GM12878 (cell line): ENCODE measurements at regions not wholly inside any gene's neighbourhood (a gene's known extent, or its start where the extent isn't known, plus 50 kb on each side); places are given as distances from the start of the nearest gene placed in this dataset.

Source experiments
- ATAC-seq: fragments of 200-7000 bp; cut with Tn5 transposase; 3 replicates; pipeline ENCODE4 v1.9.1; 2020; ENCODE audit warnings: mild to moderate bottlenecking, moderate library complexity
- BruUV-seq: library from RNA; stranded (reverse); fragments of 400-500 nt; replicated peaks from 2 replicates; lab custom pipeline; 2021; lab: Mats Ljungman, UMichigan
- CTCF ChIA-PET: fragments of 300-600 bp; sonication (Branson Sonifier 250); formaldehyde crosslinking; extraction: SDS; loops from one replicate; lab custom pipeline; 2021; ENCODE audit warnings: inconsistent platforms; lab: Yijun Ruan, JAX
- POLR2A ChIA-PET: fragments of 350-600 bp; formaldehyde crosslinking; extraction: SDS; loops from one replicate; lab custom pipeline; 2021; ENCODE audit warnings: inconsistent platforms; lab: Charles Lee
- RAD21 ChIA-PET: fragments of 300-600 bp; sonication (Branson Sonifier 250); formaldehyde crosslinking; loops from one replicate; lab custom pipeline; 2023; ENCODE audit warnings: antibody characterized with exemption; ENCODE audit not compliant: unreplicated experiment; lab: Charles Lee
- SMC1A ChIA-PET: fragments of 300-600 bp; sonication (Branson Sonifier 250); formaldehyde crosslinking; loops from one replicate; lab custom pipeline; 2023; ENCODE audit not compliant: unreplicated experiment, uncharacterized antibody; lab: Charles Lee
- DNase-seq: peaks from one replicate; pipeline ENCODE4 v3.0.0-alpha.2; 2011; ENCODE audit warnings: low read depth, low spot score
- FAIRE-seq: peaks from 3 replicates; lab custom pipeline; 2011; peaks lifted over from hg19 to GRCh38; lab: Jason Lieb, UNC
- H2AFZ ChIP-seq: 2 replicates; pipeline ENCODE4 v1.6.0; 2011; ENCODE audit warnings: low read depth, low read length, control low read depth; ENCODE audit not compliant: control insufficient read depth
- H3K27ac ChIP-seq: 2 replicates; pipeline ENCODE4 v1.5.1; 2011; ENCODE audit warnings: control low read depth; ENCODE audit not compliant: control insufficient read depth, insufficient read depth
- H3K27me3 ChIP-seq, 2 experiments: replicated peaks in 1 of 2; 2 replicates each; pipeline versions ENCODE4 v1.6.0 to v1.6.1; 2011; ENCODE audit warnings: low read length in 1 of 2; ENCODE audit not compliant: control insufficient read depth in 2 of 2, insufficient read depth in 2 of 2
- H3K36me3 ChIP-seq, 2 experiments: 2 replicates each; pipeline ENCODE4 v1.5.1; 2011; ENCODE audit warnings: low read length in 1 of 2; ENCODE audit not compliant: control insufficient read depth in 2 of 2, insufficient read depth in 2 of 2
- H3K4me1 ChIP-seq: 2 replicates; pipeline ENCODE4 v1.6.1; 2011; ENCODE audit warnings: mild to moderate bottlenecking, low read length, moderate library complexity, mixed read lengths; ENCODE audit not compliant: control insufficient read depth, insufficient read depth
- H3K4me2 ChIP-seq: 2 replicates; pipeline ENCODE4 v1.6.0; 2011; ENCODE audit warnings: control low read depth; ENCODE audit not compliant: control insufficient read depth, insufficient read depth
- H3K4me3 ChIP-seq: fragments of 200-600 bp; sonication (generic); 2 replicates; pipeline ENCODE4 v1.5.1; 2016
- H3K79me2 ChIP-seq: 2 replicates; pipeline ENCODE4 v1.6.0; 2011; ENCODE audit warnings: low read length; ENCODE audit not compliant: control insufficient read depth, insufficient read depth
- H3K9ac ChIP-seq: 2 replicates; pipeline ENCODE4 v1.8.0; 2011; ENCODE audit warnings: low read length, control low read depth, mixed read lengths; ENCODE audit not compliant: control insufficient read depth, insufficient read depth
- H3K9me3 ChIP-seq: replicated peaks from 3 replicates; pipeline ENCODE4 v1.5.1; 2011; ENCODE audit warnings: mild to moderate bottlenecking, low read length; ENCODE audit not compliant: control insufficient read depth, insufficient read depth
- H4K20me1 ChIP-seq: 2 replicates; pipeline ENCODE4 v1.6.0; 2011; ENCODE audit not compliant: control insufficient read depth, insufficient read depth
- ATF2 ChIP-seq: IDR thresholded peaks from 2 replicates; pipeline ENCODE4 v1.6.1; 2012; ENCODE audit warnings: low read length, inconsistent platforms
- CEBPB ChIP-seq, 2 experiments: fragments of 150-350 bp in 1 of 2; IDR thresholded peaks; 2 replicates each; pipeline ENCODE4 v1.6.1; 2012 to 2014; ENCODE audit warnings: low read depth in 2 of 2, low read length in 2 of 2, borderline replicate concordance in 1 of 2, inconsistent platforms in 1 of 2
- CEBPZ ChIP-seq: fragments of 150-350 bp; IDR thresholded peaks from 2 replicates; pipeline ENCODE4 v1.6.1; 2016; ENCODE audit warnings: low read depth, low read length
- GABPA ChIP-seq: IDR thresholded peaks from 2 replicates; pipeline ENCODE4 v1.6.1; 2014; ENCODE audit warnings: antibody characterized with exemption, low read depth, mild to moderate bottlenecking, inconsistent platforms
- HDGF ChIP-seq: fragments of 450-650 bp; IDR thresholded peaks from 2 replicates; pipeline ENCODE4 v1.6.1; 2016; ENCODE audit warnings: antibody characterized with exemption
- HSF1 ChIP-seq: fragments of 150-350 bp; IDR thresholded peaks from 2 replicates; pipeline ENCODE4 v1.6.1; 2014; ENCODE audit warnings: mild to moderate bottlenecking, low read depth, low read length
- MTA2 ChIP-seq: fragments of 450-650 bp; IDR thresholded peaks from 2 replicates; pipeline ENCODE4 v1.6.1; 2016; ENCODE audit warnings: low read depth, mild to moderate bottlenecking, moderate library complexity
- MTA3 ChIP-seq: IDR thresholded peaks from 2 replicates; pipeline ENCODE4 v1.6.1; 2012; ENCODE audit warnings: low read length, inconsistent platforms, borderline replicate concordance
- MYB ChIP-seq: fragments of 150-350 bp; IDR thresholded peaks from 2 replicates; pipeline ENCODE4 v1.6.1; 2014; ENCODE audit warnings: mild to moderate bottlenecking, low read depth, low read length, borderline replicate concordance
- RCOR1 ChIP-seq: conservative IDR thresholded peaks from 2 replicates; pipeline ENCODE4 v1.6.1; 2012; ENCODE audit warnings: low read depth, low read length, improper control_type of control experiment
- RFX5 ChIP-seq: IDR thresholded peaks from 2 replicates; pipeline ENCODE4 v1.6.1; 2011; ENCODE audit warnings: low read depth, low read length, improper control_type of control experiment
- RUNX3 ChIP-seq: IDR thresholded peaks from 2 replicates; pipeline ENCODE4 v1.6.1; 2012; ENCODE audit warnings: low read length, inconsistent platforms
- ZNF622 ChIP-seq: fragments of 450-650 bp; IDR thresholded peaks from 2 replicates; pipeline ENCODE4 v1.6.1; 2017; ENCODE audit warnings: mild to moderate bottlenecking, inconsistent platforms
- WGBS: methylation state at CpG from one replicate; pipeline ENCODE4 v1.1.6; 2016; ENCODE audit warnings: low lambda C conversion rate; ENCODE audit not compliant: insufficient replicate concordance, insufficient coverage; ENCODE audit errors: missing lambda C conversion rate; 5-methylcytosine and 5-hydroxymethylcytosine counted together
- in situ Hi-C: fragments of 300-500 bp; cut with MboI; formaldehyde crosslinking; loops from 9 replicates; pipeline ENCODE4 v1.14.3; 2018; ENCODE audit warnings: mixed read lengths
- intact Hi-C: fragments of 100-400 bp; cut with micrococcal nuclease; formaldehyde crosslinking; loops from one replicate; pipeline ENCODE4 v1.14.2; 2022; ENCODE audit not compliant: unreplicated experiment

GRCh38 chr10:118458957-118459641 lies 117.0 kb upstream of the FAM204A start:
- POLR2A ChIA-PET = interaction anchor here (0.7 kb wide), 1 partner anchor 112 kb away, joined by 3 read pairs; no protein-coding TSS in a partner anchor
- H3K4me3 ChIP-seq = no peak overlapping the region
- no peak overlapping the region for H3K9ac ChIP-seq
- no peak for TF ChIP-seq MTA3
- no peak for TF ChIP-seq CEBPZ
- TF ChIP-seq ATF2 = no peak
- no peak for TF ChIP-seq HDGF
- no peak for TF ChIP-seq GABPA
- no peak for TF ChIP-seq RCOR1
- TF ChIP-seq CEBPB (IDR thresholded peaks at IDR 0.05; ENCODE audit: borderline replicate concordance in 1 of 2, low read depth in 2 of 2, low read length in 2 of 2) = no peak
- no peak for TF ChIP-seq MTA2
- no peak for TF ChIP-seq RFX5
- TF ChIP-seq MYB = no peak
- no peak for TF ChIP-seq HSF1
- no peak for TF ChIP-seq RUNX3
- no peak for TF ChIP-seq ZNF622
- TF ChIP-seq, all 136 proteins: peak for 0
- H3K27ac ChIP-seq = no peak overlapping the region
- H3K4me1 ChIP-seq = no peaks in the 10 kb centered on the region
- RAD21 ChIA-PET = interaction anchor here (0.8 to 4.9 kb wide), 8 partner anchors 23 to 1028 kb away, joined by 3 to 34 read pairs (median 4); no protein-coding TSS in a partner anchor
- no peaks in the 10 kb centered on the region for H3K36me3 ChIP-seq
- no peak overlapping the region for H3K4me2 ChIP-seq
- ATAC-seq (no peak), FAIRE-seq (no peak), DNase-seq (no peak)
- H4K20me1 ChIP-seq = no peaks in the 10 kb centered on the region
- in situ Hi-C loops (no loop called here), intact Hi-C loops (loop anchor here (1.0 kb wide), 1 partner anchor 963 kb away; no protein-coding TSS in a partner anchor)
- WGBS = 13% methylated on average over 10 of the region's 10 CpGs
- SMC1A ChIA-PET = interaction anchor here (0.6 to 2.9 kb wide), 11 partner anchors 13 to 1017 kb away, joined by 3 to 11 read pairs (median 4); no protein-coding TSS in a partner anchor
- no TSS peak for BruUV-seq
- CTCF ChIA-PET = interaction anchor here (0.5 to 3.5 kb wide), 37 partner anchors 8 to 1243 kb away, joined by 3 to 30 read pairs (median 4); no protein-coding TSS in a partner anchor
- H3K27me3 ChIP-seq = peaks cover 0 to 3% of the 10 kb centered on the region in 2 experiments; a peak in 3 of 4 replicates
- H3K79me2 ChIP-seq = no peaks in the 10 kb centered on the region
- no peaks in the 10 kb centered on the region for H3K9me3 ChIP-seq
- no peak overlapping the region; the same call in 1 of the 2 replicates for H2AFZ ChIP-seq
